ENCODE measurements at regions not wholly inside any gene's neighbourhood (a gene's known extent, or its start where the extent isn't known, plus 50 kb on each side); places are given as distances from the start of the nearest gene placed in this dataset.

GRCh38 chr2:144858211-144858610 is 338.3 kb upstream of the ZEB2 start:
- POLR2A ChIA-PET = no interaction called here
- Histone ChIP-seq H3K4me1 (ENCODE audit: control extremely low read depth in 1 of 4, control insufficient read depth in 4 of 4, insufficient read depth in 4 of 4, low read length in 3 of 4) (no peaks in the 10 kb centered on the region), H3K27me3 (replicated peaks in 2 of 5; ENCODE audit: control insufficient read depth in 4 of 5, insufficient read depth in 5 of 5, low read length in 4 of 5) (no peaks in the 10 kb centered on the region), H3K27ac (ENCODE audit: insufficient read depth in 1 of 2, low read depth in 1 of 2, low read length in 2 of 2, poor library complexity in 1 of 2, severe bottlenecking in 2 of 2) (no peak overlapping the region), H3K4me3 (ENCODE audit: control insufficient read depth in 1 of 7, extremely low read depth in 1 of 7, insufficient read depth in 4 of 7, low read depth in 2 of 7, low read length in 6 of 7) (no peak overlapping the region), H3K36me3 (ENCODE audit: control insufficient read depth in 4 of 4, insufficient read depth in 4 of 4, low read length in 3 of 4) (no peaks in the 10 kb centered on the region), H3K9me3 (ENCODE audit: control extremely low read depth in 1 of 5, control insufficient read depth in 4 of 5, insufficient read depth in 2 of 5, low read depth in 1 of 5, low read length in 4 of 5) (peaks cover 0 to 10% (median 2%) of the 10 kb centered on the region in 5 experiments)
- CTCF ChIA-PET = no interaction called here
- 100% methylated on average over 1 of the region's 4 CpGs for WGBS (ENCODE audit: insufficient coverage)
- no peak for DNase-seq

GRCh38 chr2:144854596-144854995 is 334.7 kb upstream of the ZEB2 start:
- no peaks in the 10 kb centered on the region for H3K4me1 ChIP-seq (ENCODE audit: control extremely low read depth in 1 of 4, control insufficient read depth in 4 of 4, insufficient read depth in 4 of 4, low read length in 3 of 4)
- no peaks in the 10 kb centered on the region for H3K36me3 ChIP-seq (ENCODE audit: control insufficient read depth in 4 of 4, insufficient read depth in 4 of 4, low read length in 3 of 4)
- H3K9me3 ChIP-seq (ENCODE audit: control extremely low read depth in 1 of 5, control insufficient read depth in 4 of 5, insufficient read depth in 2 of 5, low read depth in 1 of 5, low read length in 4 of 5) = peaks cover 0 to 10% (median 2%) of the 10 kb centered on the region in 5 experiments
- WGBS (ENCODE audit: insufficient coverage) = 100% methylated on average over 1 of the region's 4 CpGs
- no peak overlapping the region for H3K27ac ChIP-seq (ENCODE audit: insufficient read depth in 1 of 2, low read depth in 1 of 2, low read length in 2 of 2, poor library complexity in 1 of 2, severe bottlenecking in 2 of 2)
- H3K27me3 ChIP-seq (replicated peaks in 2 of 5; ENCODE audit: control insufficient read depth in 4 of 5, insufficient read depth in 5 of 5, low read length in 4 of 5) = no peaks in the 10 kb centered on the region
- H3K4me3 ChIP-seq (ENCODE audit: control insufficient read depth in 1 of 7, extremely low read depth in 1 of 7, insufficient read depth in 4 of 7, low read depth in 2 of 7, low read length in 6 of 7) = no peak overlapping the region
- ChIA-PET CTCF (interaction anchor here (0.7 to 1.2 kb wide), 2 partner anchors 10 to 41 kb away, joined by 3 read pairs; no protein-coding TSS in a partner anchor), POLR2A (no interaction called here)
- DNase-seq = no peak

GRCh38 chr2:144849612-144850011 is 329.7 kb upstream of the ZEB2 start:
- Histone ChIP-seq H3K9me3 (ENCODE audit: control extremely low read depth in 1 of 5, control insufficient read depth in 4 of 5, insufficient read depth in 2 of 5, low read depth in 1 of 5, low read length in 4 of 5) (peaks cover 0 to 4% (median under 1%) of the 10 kb centered on the region in 5 experiments), H3K27ac (ENCODE audit: insufficient read depth in 1 of 2, low read depth in 1 of 2, low read length in 2 of 2, poor library complexity in 1 of 2, severe bottlenecking in 2 of 2) (no peak overlapping the region), H3K4me3 (ENCODE audit: control insufficient read depth in 1 of 7, extremely low read depth in 1 of 7, insufficient read depth in 4 of 7, low read depth in 2 of 7, low read length in 6 of 7) (no peak overlapping the region), H3K4me1 (ENCODE audit: control extremely low read depth in 1 of 4, control insufficient read depth in 4 of 4, insufficient read depth in 4 of 4, low read length in 3 of 4) (no peaks in the 10 kb centered on the region), H3K36me3 (ENCODE audit: control insufficient read depth in 4 of 4, insufficient read depth in 4 of 4, low read length in 3 of 4) (no peaks in the 10 kb centered on the region), H3K27me3 (replicated peaks in 2 of 5; ENCODE audit: control insufficient read depth in 4 of 5, insufficient read depth in 5 of 5, low read length in 4 of 5) (no peaks in the 10 kb centered on the region)
- ChIA-PET POLR2A (interaction anchor here (0.9 kb wide), 1 partner anchor 11 kb away, joined by 3 read pairs; no protein-coding TSS in a partner anchor), CTCF (no interaction called here)
- 100% methylated on average over 1 of the region's 3 CpGs for WGBS (ENCODE audit: insufficient coverage)
- DNase-seq = no peak

- DNase-seq = peak; percentile 30 to 57 (median 49)
- no peaks in the 10 kb centered on the region for H3K9me3 ChIP-seq (ENCODE audit: control extremely low read depth in 1 of 5, control insufficient read depth in 4 of 5, insufficient read depth in 2 of 5, low read depth in 1 of 5, low read length in 4 of 5)
- no peak overlapping the region for H3K27ac ChIP-seq (ENCODE audit: insufficient read depth in 1 of 2, low read depth in 1 of 2, low read length in 2 of 2, poor library complexity in 1 of 2, severe bottlenecking in 2 of 2)
- CTCF ChIA-PET = no interaction called here
- no peaks in the 10 kb centered on the region for H3K4me1 ChIP-seq (ENCODE audit: control extremely low read depth in 1 of 4, control insufficient read depth in 4 of 4, insufficient read depth in 4 of 4, low read length in 3 of 4)
- WGBS (ENCODE audit: insufficient coverage) = 80% methylated on average over 1 of the region's 2 CpGs
- H3K4me3 ChIP-seq (ENCODE audit: control insufficient read depth in 1 of 7, extremely low read depth in 1 of 7, insufficient read depth in 4 of 7, low read depth in 2 of 7, low read length in 6 of 7) = no peak overlapping the region
- H3K27me3 ChIP-seq (replicated peaks in 2 of 5; ENCODE audit: control insufficient read depth in 4 of 5, insufficient read depth in 5 of 5, low read length in 4 of 5) = no peaks in the 10 kb centered on the region
- no peaks in the 10 kb centered on the region for H3K36me3 ChIP-seq (ENCODE audit: control insufficient read depth in 4 of 4, insufficient read depth in 4 of 4, low read length in 3 of 4)
- POLR2A ChIA-PET = interaction anchor here (0.9 kb wide), 1 partner anchor 12 kb away, joined by 3 read pairs; no protein-coding TSS in a partner anchor
Measured at GRCh38 chr2:144848423-144848822, 328.5 kb upstream of the ZEB2 start.

- ChIA-PET POLR2A (no interaction called here), CTCF (no interaction called here)
- WGBS (ENCODE audit: insufficient coverage) = 100% methylated on average over 3 of the region's 5 CpGs
- Histone ChIP-seq H3K27ac (ENCODE audit: insufficient read depth in 1 of 2, low read depth in 1 of 2, low read length in 2 of 2, poor library complexity in 1 of 2, severe bottlenecking in 2 of 2) (no peak overlapping the region), H3K4me3 (ENCODE audit: control insufficient read depth in 1 of 7, extremely low read depth in 1 of 7, insufficient read depth in 4 of 7, low read depth in 2 of 7, low read length in 6 of 7) (no peak overlapping the region), H3K27me3 (replicated peaks in 2 of 5; ENCODE audit: control insufficient read depth in 4 of 5, insufficient read depth in 5 of 5, low read length in 4 of 5) (no peaks in the 10 kb centered on the region), H3K36me3 (ENCODE audit: control insufficient read depth in 4 of 4, insufficient read depth in 4 of 4, low read length in 3 of 4) (no peaks in the 10 kb centered on the region), H3K4me1 (ENCODE audit: control extremely low read depth in 1 of 4, control insufficient read depth in 4 of 4, insufficient read depth in 4 of 4, low read length in 3 of 4) (no peaks in the 10 kb centered on the region), H3K9me3 (ENCODE audit: control extremely low read depth in 1 of 5, control insufficient read depth in 4 of 5, insufficient read depth in 2 of 5, low read depth in 1 of 5, low read length in 4 of 5) (no peaks in the 10 kb centered on the region)
- no peak for DNase-seq
Measured at GRCh38 chr2:144847347-144848080, 327.6 kb upstream of the ZEB2 start.

GRCh38 chr2:144836635-144837350 is 316.9 kb upstream of the ZEB2 start:
- CTCF ChIA-PET = no interaction called here
- no peaks in the 10 kb centered on the region for H3K4me1 ChIP-seq (ENCODE audit: control extremely low read depth in 1 of 4, control insufficient read depth in 4 of 4, insufficient read depth in 4 of 4, low read length in 3 of 4)

GRCh38 chr2:144835634-144836350 is 315.9 kb upstream of the ZEB2 start:
- Histone ChIP-seq H3K4me1 (ENCODE audit: control extremely low read depth in 1 of 4, control insufficient read depth in 4 of 4, insufficient read depth in 4 of 4, low read length in 3 of 4) (no peaks in the 10 kb centered on the region), H3K27me3 (replicated peaks in 2 of 5; ENCODE audit: control insufficient read depth in 4 of 5, insufficient read depth in 5 of 5, low read length in 4 of 5) (no peaks in the 10 kb centered on the region), H3K27ac (ENCODE audit: insufficient read depth in 1 of 2, low read depth in 1 of 2, low read length in 2 of 2, poor library complexity in 1 of 2, severe bottlenecking in 2 of 2) (no peak overlapping the region), H3K36me3 (ENCODE audit: control insufficient read depth in 4 of 4, insufficient read depth in 4 of 4, low read length in 3 of 4) (no peaks in the 10 kb centered on the region), H3K9me3 (ENCODE audit: control extremely low read depth in 1 of 5, control insufficient read depth in 4 of 5, insufficient read depth in 2 of 5, low read depth in 1 of 5, low read length in 4 of 5) (no peaks in the 10 kb centered on the region), H3K4me3 (ENCODE audit: control insufficient read depth in 1 of 7, extremely low read depth in 1 of 7, insufficient read depth in 4 of 7, low read depth in 2 of 7, low read length in 6 of 7) (no peak overlapping the region)
- 90% methylated on average over 2 of the region's 4 CpGs for WGBS (ENCODE audit: insufficient coverage)
- ChIA-PET CTCF (no interaction called here), POLR2A (no interaction called here)
- no peak for DNase-seq

More at GRCh38 chr2:144836635-144837350, 316.9 kb upstream of the ZEB2 start:
- WGBS (ENCODE audit: insufficient coverage) = 95% methylated on average over 2 of the region's 7 CpGs
- Histone ChIP-seq H3K4me3 (ENCODE audit: control insufficient read depth in 1 of 7, extremely low read depth in 1 of 7, insufficient read depth in 4 of 7, low read depth in 2 of 7, low read length in 6 of 7) (no peak overlapping the region), H3K27ac (ENCODE audit: insufficient read depth in 1 of 2, low read depth in 1 of 2, low read length in 2 of 2, poor library complexity in 1 of 2, severe bottlenecking in 2 of 2) (no peak overlapping the region), H3K27me3 (replicated peaks in 2 of 5; ENCODE audit: control insufficient read depth in 4 of 5, insufficient read depth in 5 of 5, low read length in 4 of 5) (no peaks in the 10 kb centered on the region), H3K9me3 (ENCODE audit: control extremely low read depth in 1 of 5, control insufficient read depth in 4 of 5, insufficient read depth in 2 of 5, low read depth in 1 of 5, low read length in 4 of 5) (no peaks in the 10 kb centered on the region), H3K36me3 (ENCODE audit: control insufficient read depth in 4 of 4, insufficient read depth in 4 of 4, low read length in 3 of 4) (no peaks in the 10 kb centered on the region)
- POLR2A ChIA-PET = no interaction called here
- DNase-seq = no peak

All from common myeloid progenitor, CD34-positive (primary cell).